K562 (cell line): ENCODE measurements at regions not wholly inside any gene's neighbourhood (a gene's known extent, or its start where the extent isn't known, plus 50 kb on each side); places are given as distances from the start of the nearest gene placed in this dataset.

Experiments used
- EP400 ChIP-seq: fragments of 450-650 bp; IDR thresholded peaks from 2 replicates; pipeline ENCODE4 v1.6.1; 2017; ENCODE audit warnings: antibody characterized with exemption, mild to moderate bottlenecking, moderate library complexity
- KDM2B ChIP-seq: fragments of 250-450 bp; sonication (Bioruptor Pico); IDR thresholded peaks from 2 replicates; pipeline ENCODE4 v1.8.0; 2021; ENCODE audit warnings: mild to moderate bottlenecking, moderate library complexity
- MAFF ChIP-seq: IDR thresholded peaks from 2 replicates; pipeline ENCODE4 v1.6.1; 2012; ENCODE audit warnings: low read length, improper control_type of control experiment
- MAFK ChIP-seq: IDR thresholded peaks from 2 replicates; pipeline ENCODE4 v1.6.1; 2011; ENCODE audit warnings: low read length, improper control_type of control experiment
- NFIC ChIP-seq: fragments of 450-650 bp; IDR thresholded peaks from 2 replicates; pipeline ENCODE4 v1.6.1; 2017; ENCODE audit warnings: mild to moderate bottlenecking, inconsistent platforms
- SIX5 ChIP-seq, 2 experiments: IDR thresholded peaks; 2 replicates each; pipeline ENCODE4 v1.6.1; 2011; ENCODE audit warnings: low read length in 2 of 2, borderline replicate concordance in 1 of 2, low read depth in 1 of 2, mild to moderate bottlenecking in 1 of 2, moderate library complexity in 1 of 2; ENCODE audit not compliant: insufficient read depth in 1 of 2
- TRIM28 ChIP-seq: fragments of 450-650 bp; IDR thresholded peaks from 2 replicates; pipeline ENCODE4 v1.6.1; 2017
- ZNF316 ChIP-seq: fragments of 450-650 bp; IDR thresholded peaks from 2 replicates; pipeline ENCODE4 v1.6.1; 2016
- ZNF507 ChIP-seq: conservative IDR thresholded peaks from 2 replicates; pipeline ENCODE4 v1.6.1; 2017; ENCODE audit warnings: missing genetic modification characterization, missing compliant biosample characterization
- TF ChIP-seq, protein P1 (sequence below): sonication (generic); formaldehyde crosslinking; IDR thresholded peaks from 2 replicates; pipeline ENCODE4 v1.8.1; 2023; ENCODE audit warnings: mild to moderate bottlenecking, missing genetic modification reagents
- TF ChIP-seq, protein P2 (sequence below): fragments of 450-650 bp; IDR thresholded peaks from 2 replicates; pipeline ENCODE4 v1.6.1; 2016; ENCODE audit warnings: missing biosample characterization, missing genetic modification characterization
- TF ChIP-seq, protein P3 (sequence below): fragments of 450-650 bp; IDR thresholded peaks from 2 replicates; pipeline ENCODE4 v1.6.1; 2018; ENCODE audit not compliant: partially characterized antibody

DNA sequence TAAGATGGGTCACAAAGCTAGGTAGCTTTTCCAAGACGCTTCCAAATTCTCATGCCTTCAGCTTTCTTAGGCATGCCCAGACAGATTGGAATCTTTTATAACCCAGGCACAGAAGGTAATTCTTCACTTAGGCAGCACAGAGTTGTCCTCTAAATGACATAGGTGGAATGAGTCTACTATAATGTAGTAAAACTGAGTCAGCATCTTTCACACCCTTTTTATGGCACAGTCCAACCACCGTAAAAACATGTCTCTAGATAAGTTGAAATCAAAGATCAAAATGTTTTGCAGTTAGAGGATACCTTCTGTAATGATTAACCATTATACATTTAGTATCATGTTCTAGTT, 128.4 kb upstream of the FAT1 start (continued):
- TF ChIP-seq SIX5 (IDR thresholded peaks at IDR 0.05; ENCODE audit: borderline replicate concordance in 1 of 2, insufficient read depth in 1 of 2, low read depth in 1 of 2, low read length in 2 of 2) (no peak), ZNF507 (tag) (no peak), KDM2B (CRISPR knock-in tag) (no peak), MAFK (peak; percentile 81), ZNF316 (peak; percentile 97), TRIM28 (no peak), NFIC (no peak), MAFF (peak; percentile 87), EP400 (no peak)
- TF ChIP-seq, protein P1, sequence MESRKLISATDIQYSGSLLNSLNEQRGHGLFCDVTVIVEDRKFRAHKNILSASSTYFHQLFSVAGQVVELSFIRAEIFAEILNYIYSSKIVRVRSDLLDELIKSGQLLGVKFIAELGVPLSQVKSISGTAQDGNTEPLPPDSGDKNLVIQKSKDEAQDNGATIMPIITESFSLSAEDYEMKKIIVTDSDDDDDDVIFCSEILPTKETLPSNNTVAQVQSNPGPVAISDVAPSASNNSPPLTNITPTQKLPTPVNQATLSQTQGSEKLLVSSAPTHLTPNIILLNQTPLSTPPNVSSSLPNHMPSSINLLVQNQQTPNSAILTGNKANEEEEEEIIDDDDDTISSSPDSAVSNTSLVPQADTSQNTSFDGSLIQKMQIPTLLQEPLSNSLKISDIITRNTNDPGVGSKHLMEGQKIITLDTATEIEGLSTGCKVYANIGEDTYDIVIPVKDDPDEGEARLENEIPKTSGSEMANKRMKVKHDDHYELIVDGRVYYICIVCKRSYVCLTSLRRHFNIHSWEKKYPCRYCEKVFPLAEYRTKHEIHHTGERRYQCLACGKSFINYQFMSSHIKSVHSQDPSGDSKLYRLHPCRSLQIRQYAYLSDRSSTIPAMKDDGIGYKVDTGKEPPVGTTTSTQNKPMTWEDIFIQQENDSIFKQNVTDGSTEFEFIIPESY (CRISPR knock-in tag): no peak
- TF ChIP-seq, protein P2, sequence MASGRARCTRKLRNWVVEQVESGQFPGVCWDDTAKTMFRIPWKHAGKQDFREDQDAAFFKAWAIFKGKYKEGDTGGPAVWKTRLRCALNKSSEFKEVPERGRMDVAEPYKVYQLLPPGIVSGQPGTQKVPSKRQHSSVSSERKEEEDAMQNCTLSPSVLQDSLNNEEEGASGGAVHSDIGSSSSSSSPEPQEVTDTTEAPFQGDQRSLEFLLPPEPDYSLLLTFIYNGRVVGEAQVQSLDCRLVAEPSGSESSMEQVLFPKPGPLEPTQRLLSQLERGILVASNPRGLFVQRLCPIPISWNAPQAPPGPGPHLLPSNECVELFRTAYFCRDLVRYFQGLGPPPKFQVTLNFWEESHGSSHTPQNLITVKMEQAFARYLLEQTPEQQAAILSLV (tag): no peak
- TF ChIP-seq, protein P3, sequence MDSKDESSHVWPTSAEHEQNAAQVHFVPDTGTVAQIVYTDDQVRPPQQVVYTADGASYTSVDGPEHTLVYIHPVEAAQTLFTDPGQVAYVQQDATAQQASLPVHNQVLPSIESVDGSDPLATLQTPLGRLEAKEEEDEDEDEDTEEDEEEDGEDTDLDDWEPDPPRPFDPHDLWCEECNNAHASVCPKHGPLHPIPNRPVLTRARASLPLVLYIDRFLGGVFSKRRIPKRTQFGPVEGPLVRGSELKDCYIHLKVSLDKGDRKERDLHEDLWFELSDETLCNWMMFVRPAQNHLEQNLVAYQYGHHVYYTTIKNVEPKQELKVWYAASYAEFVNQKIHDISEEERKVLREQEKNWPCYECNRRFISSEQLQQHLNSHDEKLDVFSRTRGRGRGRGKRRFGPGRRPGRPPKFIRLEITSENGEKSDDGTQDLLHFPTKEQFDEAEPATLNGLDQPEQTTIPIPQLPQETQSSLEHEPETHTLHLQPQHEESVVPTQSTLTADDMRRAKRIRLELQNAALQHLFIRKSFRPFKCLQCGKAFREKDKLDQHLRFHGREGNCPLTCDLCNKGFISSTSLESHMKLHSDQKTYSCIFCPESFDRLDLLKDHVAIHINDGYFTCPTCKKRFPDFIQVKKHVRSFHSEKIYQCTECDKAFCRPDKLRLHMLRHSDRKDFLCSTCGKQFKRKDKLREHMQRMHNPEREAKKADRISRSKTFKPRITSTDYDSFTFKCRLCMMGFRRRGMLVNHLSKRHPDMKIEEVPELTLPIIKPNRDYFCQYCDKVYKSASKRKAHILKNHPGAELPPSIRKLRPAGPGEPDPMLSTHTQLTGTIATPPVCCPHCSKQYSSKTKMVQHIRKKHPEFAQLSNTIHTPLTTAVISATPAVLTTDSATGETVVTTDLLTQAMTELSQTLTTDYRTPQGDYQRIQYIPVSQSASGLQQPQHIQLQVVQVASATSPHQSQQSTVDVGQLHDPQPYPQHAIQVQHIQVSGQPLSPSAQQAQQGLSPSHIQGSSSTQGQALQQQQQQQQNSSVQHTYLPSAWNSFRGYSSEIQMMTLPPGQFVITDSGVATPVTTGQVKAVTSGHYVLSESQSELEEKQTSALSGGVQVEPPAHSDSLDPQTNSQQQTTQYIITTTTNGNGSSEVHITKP: peak; percentile 17
